Psoas muscle (tissue), 7 donors: ENCODE measurements at regions not wholly inside any gene's neighbourhood (a gene's known extent, or its start where the extent isn't known, plus 50 kb on each side); places are given as distances from the start of the nearest gene placed in this dataset.

Source experiments
- ATAC-seq, 4 donors: fragments of 200-7000 bp; cut with Tn5 transposase; one replicate each; pipeline ENCODE4 v1.9.1; 2020; ENCODE audit warnings: moderate library complexity in 3 of 4, mild to moderate bottlenecking in 2 of 4
- DNase-seq, 2 donors: peaks; one replicate each; pipeline ENCODE4 v3.0.0-alpha.2; 2020
- H3K27ac ChIP-seq: fragments of 200-600 bp; one replicate; pipeline ENCODE4 v1.8.0; 2022
- H3K27me3 ChIP-seq, 3 donors: fragments of 200-600 bp in 1 of 3; one replicate each; pipeline versions ENCODE4 v1.6.1 to v1.8.0; 2013 to 2022; ENCODE audit warnings: low read length in 2 of 3, mild to moderate bottlenecking in 2 of 3, moderate library complexity in 1 of 3; ENCODE audit not compliant: insufficient read depth in 3 of 3
- H3K36me3 ChIP-seq, 2 donors: fragments of 200-600 bp in 1 of 2; one replicate each; pipeline versions ENCODE4 v1.6.1 to v1.8.0; 2013 to 2022; ENCODE audit warnings: low read depth in 1 of 2, mild to moderate bottlenecking in 1 of 2, moderate library complexity in 1 of 2; ENCODE audit not compliant: insufficient read depth in 1 of 2
- H3K4me1 ChIP-seq: fragments of 200-600 bp; one replicate; pipeline ENCODE4 v1.8.0; 2022
- H3K4me3 ChIP-seq: fragments of 200-600 bp; one replicate; pipeline ENCODE4 v1.8.0; 2022; ENCODE audit warnings: mild to moderate bottlenecking
- H3K9me3 ChIP-seq: fragments of 200-600 bp; one replicate; pipeline ENCODE4 v1.8.0; 2022
- WGBS, 3 donors: extraction: QIAGEN DNeasy Blood & Tissue Kit; methylation state at CpG; one replicate each; pipeline versions ENCODE4 v1.1.6 to v1.1.7; 2013; 5-methylcytosine and 5-hydroxymethylcytosine counted together
- intact Hi-C, 2 donors: fragments of 100-400 bp; cut with DNase I; formaldehyde crosslinking; loops; one replicate each; pipeline versions ENCODE4 v1.11.0 to v1.14.2; 2022
- TF ChIP-seq, protein P1 (sequence below): fragments of 200-600 bp; IDR thresholded peaks from one replicate; pipeline ENCODE4 v1.8.0; 2022; ENCODE audit warnings: antibody characterized with exemption
- donor health status: healthy with polysubstance abuse.
- donor health status: DM: no; HTN: no; CAD: no; lungs with moderate emphysema.
- donor health status: Bipolar disorder and iron deficiency.
- donor health status: healthy.
- donor health status: DM: yes; HTN: yes; CAD: no.
- donor health status: DM: no; HTN: no; CAD: no.
- donor health status: DM: yes; HTN: yes; CAD: no.

GRCh38 chr17:71329310-71330098 lies 791.3 kb upstream of the SOX9 start:
- H3K4me3 ChIP-seq: no peak overlapping the region
- H3K9me3 ChIP-seq: no peaks in the 10 kb centered on the region
- DNase-seq (no peak), ATAC-seq (no peak)
- H3K27me3 ChIP-seq: no peaks in the 10 kb centered on the region
- WGBS, 3 donors: 74 to 82% (median 77%) methylated on average over 5 of the region's 5 CpGs
- H3K4me1 ChIP-seq: peaks cover 4% of the 10 kb centered on the region
- intact Hi-C loops: no loop called here
- TF ChIP-seq, protein P1, sequence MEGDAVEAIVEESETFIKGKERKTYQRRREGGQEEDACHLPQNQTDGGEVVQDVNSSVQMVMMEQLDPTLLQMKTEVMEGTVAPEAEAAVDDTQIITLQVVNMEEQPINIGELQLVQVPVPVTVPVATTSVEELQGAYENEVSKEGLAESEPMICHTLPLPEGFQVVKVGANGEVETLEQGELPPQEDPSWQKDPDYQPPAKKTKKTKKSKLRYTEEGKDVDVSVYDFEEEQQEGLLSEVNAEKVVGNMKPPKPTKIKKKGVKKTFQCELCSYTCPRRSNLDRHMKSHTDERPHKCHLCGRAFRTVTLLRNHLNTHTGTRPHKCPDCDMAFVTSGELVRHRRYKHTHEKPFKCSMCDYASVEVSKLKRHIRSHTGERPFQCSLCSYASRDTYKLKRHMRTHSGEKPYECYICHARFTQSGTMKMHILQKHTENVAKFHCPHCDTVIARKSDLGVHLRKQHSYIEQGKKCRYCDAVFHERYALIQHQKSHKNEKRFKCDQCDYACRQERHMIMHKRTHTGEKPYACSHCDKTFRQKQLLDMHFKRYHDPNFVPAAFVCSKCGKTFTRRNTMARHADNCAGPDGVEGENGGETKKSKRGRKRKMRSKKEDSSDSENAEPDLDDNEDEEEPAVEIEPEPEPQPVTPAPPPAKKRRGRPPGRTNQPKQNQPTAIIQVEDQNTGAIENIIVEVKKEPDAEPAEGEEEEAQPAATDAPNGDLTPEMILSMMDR: no peak
- no peaks in the 10 kb centered on the region for H3K36me3 ChIP-seq
- no peak overlapping the region for H3K27ac ChIP-seq

- WGBS, 3 donors: 64 to 88% (median 75%) methylated on average over 2 of the region's 2 CpGs
- H3K27me3 ChIP-seq: no peaks in the 10 kb centered on the region
- intact Hi-C loops: no loop called here
- ATAC-seq: no peak
- H3K4me1 ChIP-seq: peaks cover 4% of the 10 kb centered on the region
- no peak overlapping the region for H3K27ac ChIP-seq
- no peak for DNase-seq
- TF ChIP-seq, protein P1: no peak
- no peak overlapping the region for H3K4me3 ChIP-seq
- no peaks in the 10 kb centered on the region for H3K36me3 ChIP-seq
- no peaks in the 10 kb centered on the region for H3K9me3 ChIP-seq
Observed at GRCh38 chr17:71330099-71330375, 790.8 kb upstream of the SOX9 start.

DNA sequence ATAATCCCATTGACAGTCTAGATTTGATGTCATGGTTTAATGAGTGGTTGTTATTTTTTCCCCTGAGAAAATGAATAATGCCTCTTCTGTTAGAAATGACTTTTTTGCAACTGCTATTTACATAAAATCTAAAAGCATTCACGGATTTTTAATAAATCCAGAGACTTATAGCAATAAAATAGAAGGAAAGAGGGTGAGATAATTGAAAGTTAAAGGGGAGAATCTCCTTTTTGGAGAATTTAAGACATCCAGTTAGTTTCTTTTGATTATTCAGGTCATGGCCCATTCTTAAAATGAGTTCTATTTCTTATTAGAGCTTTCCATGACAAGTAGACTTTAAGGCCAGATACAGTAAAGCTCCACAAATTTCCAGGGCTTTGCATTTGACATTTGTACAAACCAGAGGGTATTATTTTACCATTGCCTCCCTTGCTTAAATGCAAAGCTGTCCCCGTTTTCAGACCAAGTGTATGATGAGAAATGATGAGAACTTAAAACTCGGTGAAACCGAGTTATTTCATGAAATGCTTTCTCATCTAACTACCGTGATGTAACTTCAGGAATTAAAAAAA lies 789.0 kb upstream of the SOX9 start:
- Histone ChIP-seq H3K27ac (no peak overlapping the region), H3K9me3 (no peaks in the 10 kb centered on the region), H3K4me3 (no peak overlapping the region), H3K4me1 (peaks cover 4% of the 10 kb centered on the region), H3K36me3 (no peaks in the 10 kb centered on the region), H3K27me3 (no peaks in the 10 kb centered on the region)
- ATAC-seq (no peak), DNase-seq (no peak)
- TF ChIP-seq, protein P1: no peak
- 57 to 71% (median 67%) methylated on average over 5 of the region's 5 CpGs for WGBS, 3 donors
- intact Hi-C loops: no loop called here

DNA sequence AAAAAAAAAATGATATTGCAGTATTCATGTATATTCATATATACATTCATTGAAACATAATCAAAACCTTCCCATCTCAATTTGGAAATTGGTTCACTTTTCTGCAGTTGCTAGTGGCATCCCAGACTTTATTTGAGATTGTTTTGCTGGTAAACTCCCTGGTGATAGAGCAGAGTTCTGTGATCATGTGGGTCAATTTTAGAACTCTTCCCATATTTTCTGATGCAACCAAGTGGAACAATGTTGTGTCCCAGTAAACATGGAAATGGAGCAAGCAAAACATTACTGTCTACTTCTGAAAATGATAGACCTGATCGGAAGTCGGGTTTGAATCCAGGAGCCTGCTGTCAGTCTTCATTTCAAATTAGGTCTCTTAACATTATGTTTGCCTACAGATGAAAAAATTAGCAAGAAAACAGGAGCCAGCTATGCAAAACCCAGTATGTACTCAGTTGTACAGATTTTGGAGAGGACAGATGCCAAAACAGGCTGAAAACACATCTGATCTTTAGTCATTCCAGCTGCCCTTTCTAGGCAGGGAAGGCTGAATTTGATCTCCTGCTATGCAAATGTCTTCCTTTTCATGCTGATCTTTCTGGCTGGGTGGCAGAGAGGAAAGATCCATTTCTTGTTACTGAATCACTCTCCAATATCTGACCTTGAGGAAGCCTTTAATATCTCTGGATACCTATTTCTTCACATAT lies 786.6 kb upstream of the SOX9 start:
- no peak overlapping the region for H3K27ac ChIP-seq
- H3K36me3 ChIP-seq: no peaks in the 10 kb centered on the region
- WGBS, 3 donors: 36 to 60% (median 46%) methylated on average over 2 of the region's 2 CpGs
- intact Hi-C loops: no loop called here
- H3K4me3 ChIP-seq: no peak overlapping the region
- DNase-seq (no peak), ATAC-seq (no peak)
- peaks cover 4% of the 10 kb centered on the region for H3K4me1 ChIP-seq
- no peaks in the 10 kb centered on the region for H3K9me3 ChIP-seq
- H3K27me3 ChIP-seq: no peaks in the 10 kb centered on the region
- TF ChIP-seq, protein P1: no peak
